ENCODE measurements at regions not wholly inside any gene's neighbourhood (a gene's known extent, or its start where the extent isn't known, plus 50 kb on each side); places are given as distances from the start of the nearest gene placed in this dataset.

DNA sequence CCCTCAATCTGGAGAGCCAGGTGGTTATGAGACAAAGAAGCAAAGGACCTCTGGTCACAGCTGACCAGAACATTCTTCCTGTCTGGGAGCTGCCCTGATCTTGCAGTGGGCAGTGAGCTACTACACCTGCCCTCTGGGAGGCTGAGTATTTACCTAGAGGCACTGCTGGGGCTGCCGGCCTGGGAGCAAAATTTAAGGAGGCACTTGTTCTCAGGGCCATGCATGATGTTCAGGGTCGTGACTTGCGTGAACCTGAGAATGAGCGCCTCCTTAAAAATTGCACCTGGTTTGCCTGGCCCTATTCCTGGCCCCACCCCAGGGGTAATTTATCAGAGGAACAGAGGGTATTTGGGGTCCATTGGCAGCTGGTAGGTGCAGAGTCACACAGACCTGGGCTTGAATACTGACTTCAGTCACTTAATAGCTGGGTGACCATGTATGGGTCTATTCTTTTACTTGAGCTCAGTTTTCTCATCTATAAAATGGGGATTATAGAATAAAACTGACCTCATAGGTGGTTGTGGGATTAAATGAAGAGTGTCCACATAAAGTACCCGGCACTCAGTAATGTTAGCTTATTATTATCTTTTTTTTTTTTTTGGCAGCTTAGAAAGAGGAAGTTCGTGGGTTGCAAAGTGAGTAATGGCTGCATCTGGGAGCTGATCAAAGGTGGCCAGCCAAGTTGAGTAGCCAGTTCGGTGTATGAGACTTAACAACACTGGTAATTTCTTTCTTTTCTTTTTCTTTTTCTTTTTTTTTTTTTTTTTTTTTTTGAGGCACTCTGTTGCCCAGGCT is 107.4 kb upstream of the MED13L start:
- Mint-ChIP-seq H3K27me3 (no peaks in the 10 kb centered on the region), H3K4me1 (ENCODE audit: low read depth) (no peaks in the 10 kb centered on the region), H3K27ac (no peak overlapping the region), H3K9me3 (no peaks in the 10 kb centered on the region), H3K4me3 (no peak overlapping the region), H3K36me3 (ENCODE audit: low read depth) (no peaks in the 10 kb centered on the region)
- ATAC-seq (ENCODE audit: poor library complexity): no peak
- intact Hi-C loops (cut with DNase I, micrococcal nuclease): no loop called here
- H3K27me3 ChIP-seq (ENCODE audit: control insufficient read depth in 1 of 2, insufficient read depth in 2 of 2, low read length in 2 of 2): no peaks in the 10 kb centered on the region
- TF ChIP-seq, protein P1, sequence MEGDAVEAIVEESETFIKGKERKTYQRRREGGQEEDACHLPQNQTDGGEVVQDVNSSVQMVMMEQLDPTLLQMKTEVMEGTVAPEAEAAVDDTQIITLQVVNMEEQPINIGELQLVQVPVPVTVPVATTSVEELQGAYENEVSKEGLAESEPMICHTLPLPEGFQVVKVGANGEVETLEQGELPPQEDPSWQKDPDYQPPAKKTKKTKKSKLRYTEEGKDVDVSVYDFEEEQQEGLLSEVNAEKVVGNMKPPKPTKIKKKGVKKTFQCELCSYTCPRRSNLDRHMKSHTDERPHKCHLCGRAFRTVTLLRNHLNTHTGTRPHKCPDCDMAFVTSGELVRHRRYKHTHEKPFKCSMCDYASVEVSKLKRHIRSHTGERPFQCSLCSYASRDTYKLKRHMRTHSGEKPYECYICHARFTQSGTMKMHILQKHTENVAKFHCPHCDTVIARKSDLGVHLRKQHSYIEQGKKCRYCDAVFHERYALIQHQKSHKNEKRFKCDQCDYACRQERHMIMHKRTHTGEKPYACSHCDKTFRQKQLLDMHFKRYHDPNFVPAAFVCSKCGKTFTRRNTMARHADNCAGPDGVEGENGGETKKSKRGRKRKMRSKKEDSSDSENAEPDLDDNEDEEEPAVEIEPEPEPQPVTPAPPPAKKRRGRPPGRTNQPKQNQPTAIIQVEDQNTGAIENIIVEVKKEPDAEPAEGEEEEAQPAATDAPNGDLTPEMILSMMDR (IDR thresholded peaks at IDR 0.05): no peak
- no peaks in the 10 kb centered on the region for H3K4me1 ChIP-seq (ENCODE audit: insufficient read depth, low read length)
- H3K36me3 ChIP-seq (ENCODE audit: insufficient read depth, low read length): no peaks in the 10 kb centered on the region
- no peaks in the 10 kb centered on the region for H3K9me3 ChIP-seq (ENCODE audit: control insufficient read depth in 1 of 2, insufficient read depth in 1 of 2, low read length in 2 of 2)
- H3K4me3 ChIP-seq (ENCODE audit: low read length): no peak overlapping the region
- ChIA-PET CTCF (interaction anchor here (0.6 to 0.7 kb wide), 3 partner anchors 18 to 397 kb away, joined by 3 to 6 read pairs (median 3); no protein-coding TSS in a partner anchor), POLR2A (interaction anchor here (1.0 kb wide), 1 partner anchor 109 kb away, joined by 3 read pairs; no protein-coding TSS in a partner anchor)
- H3K27ac ChIP-seq (ENCODE audit: low read depth in 1 of 2, low read length in 2 of 2): no peak overlapping the region
- peak in 2 of 14 experiments; percentile 31 to 37 for DNase-seq

DNA sequence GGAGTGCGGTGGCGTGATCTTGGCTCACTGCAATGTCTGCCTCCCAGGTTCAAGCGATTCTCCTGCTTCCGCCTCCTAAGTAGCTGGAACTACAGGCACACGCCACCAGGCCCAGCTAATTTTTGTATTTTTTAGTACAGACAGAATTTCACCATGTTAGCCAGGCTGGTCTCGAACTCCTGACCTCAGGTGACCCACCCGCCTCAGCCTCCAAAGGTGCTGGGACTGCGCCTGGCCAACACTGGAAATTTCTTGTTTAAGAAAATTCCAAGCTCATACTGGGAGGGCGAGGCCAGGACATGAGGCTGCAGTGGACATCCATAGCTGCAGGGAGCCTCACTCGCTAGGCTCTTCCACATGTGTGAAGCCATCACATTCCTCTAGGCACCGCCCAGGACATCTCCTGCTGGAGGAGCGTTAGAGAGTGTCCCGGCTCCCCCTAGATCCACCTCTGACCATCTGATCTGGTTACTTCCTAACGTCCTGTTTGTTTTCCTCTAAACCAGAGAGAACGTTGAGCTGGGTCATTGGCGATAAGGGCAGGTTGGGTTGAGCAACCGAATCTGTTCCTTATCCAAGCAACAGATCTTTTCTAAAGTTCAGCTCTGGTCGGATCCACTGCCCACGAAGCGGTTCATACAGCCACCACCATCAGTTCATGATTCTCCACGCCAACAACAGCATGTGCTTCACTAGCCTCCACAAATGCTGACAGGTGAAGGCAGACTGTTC is 108.2 kb upstream of the MED13L start:
- Histone ChIP-seq H3K27me3 (ENCODE audit: control insufficient read depth in 1 of 2, insufficient read depth in 2 of 2, low read length in 2 of 2) (no peaks in the 10 kb centered on the region), H3K9me3 (ENCODE audit: control insufficient read depth in 1 of 2, insufficient read depth in 1 of 2, low read length in 2 of 2) (no peaks in the 10 kb centered on the region), H3K27ac (ENCODE audit: low read depth in 1 of 2, low read length in 2 of 2) (no peak overlapping the region), H3K4me1 (ENCODE audit: insufficient read depth, low read length) (no peaks in the 10 kb centered on the region), H3K36me3 (ENCODE audit: insufficient read depth, low read length) (no peaks in the 10 kb centered on the region), H3K4me3 (ENCODE audit: low read length) (no peak overlapping the region)
- Mint-ChIP-seq H3K9me3 (no peaks in the 10 kb centered on the region), H3K27ac (no peak overlapping the region), H3K27me3 (no peaks in the 10 kb centered on the region), H3K4me1 (ENCODE audit: low read depth) (no peaks in the 10 kb centered on the region), H3K36me3 (ENCODE audit: low read depth) (no peaks in the 10 kb centered on the region), H3K4me3 (no peak overlapping the region)
- ChIA-PET POLR2A (interaction anchor here (1.0 kb wide), 1 partner anchor 110 kb away, joined by 3 read pairs; no protein-coding TSS in a partner anchor), CTCF (interaction anchor here (0.6 to 0.7 kb wide), 3 partner anchors 216 to 396 kb away, joined by 3 to 6 read pairs (median 3); no protein-coding TSS in a partner anchor)
- ATAC-seq (ENCODE audit: poor library complexity): no peak
- no peak for DNase-seq
- TF ChIP-seq, protein P1 (IDR thresholded peaks at IDR 0.05): no peak
- intact Hi-C loops (cut with DNase I, micrococcal nuclease): no loop called here

GRCh38 chr12:116389326-116389725 is 111.8 kb upstream of the MED13L start:
- H3K27me3 ChIP-seq (ENCODE audit: control insufficient read depth in 1 of 2, insufficient read depth in 2 of 2, low read length in 2 of 2): no peaks in the 10 kb centered on the region
- peaks cover 8% of the 10 kb centered on the region for H3K4me1 ChIP-seq (ENCODE audit: insufficient read depth, low read length)
- H3K9me3 ChIP-seq (ENCODE audit: control insufficient read depth in 1 of 2, insufficient read depth in 1 of 2, low read length in 2 of 2): no peaks in the 10 kb centered on the region
- Mint-ChIP-seq H3K36me3 (ENCODE audit: low read depth) (no peaks in the 10 kb centered on the region), H3K4me3 (no peak overlapping the region), H3K4me1 (ENCODE audit: low read depth) (peaks cover 11% of the 10 kb centered on the region), H3K27ac (no peak overlapping the region), H3K27me3 (no peaks in the 10 kb centered on the region), H3K9me3 (no peaks in the 10 kb centered on the region)
- TF ChIP-seq, protein P1 (IDR thresholded peaks at IDR 0.05): no peak
- POLR2A ChIA-PET: interaction anchor here (0.9 kb wide), 1 partner anchor 10 kb away, joined by 3 read pairs; no protein-coding TSS in a partner anchor
- no peaks in the 10 kb centered on the region for H3K36me3 ChIP-seq (ENCODE audit: insufficient read depth, low read length)
- H3K4me3 ChIP-seq (ENCODE audit: low read length): no peak overlapping the region
- no peak overlapping the region for H3K27ac ChIP-seq (ENCODE audit: low read depth in 1 of 2, low read length in 2 of 2)
- CTCF ChIA-PET: no interaction called here
- intact Hi-C loops (cut with DNase I, micrococcal nuclease): no loop called here
- ATAC-seq (ENCODE audit: poor library complexity): no peak
- DNase-seq: no peak
